Mesodermal cell (in vitro differentiated cells): ENCODE measurements at regions not wholly inside any gene's neighbourhood (a gene's known extent, or its start where the extent isn't known, plus 50 kb on each side); places are given as distances from the start of the nearest gene placed in this dataset.
"Not testable (repeated sequence)": the region's sequence is repeated elsewhere in the genome, so short reads cannot be mapped to it uniquely, and the experiment has no call there.

Source experiments
- H3K27ac ChIP-seq: 2 replicates; pipeline ENCODE4 v1.7.0; 2013; ENCODE audit warnings: mild to moderate bottlenecking, low read depth, low read length, moderate library complexity; ENCODE audit not compliant: severe bottlenecking
- H3K36me3 ChIP-seq: 2 replicates; pipeline ENCODE4 v1.7.1; 2013; ENCODE audit warnings: mild to moderate bottlenecking, low read length, moderate library complexity; ENCODE audit not compliant: control insufficient read depth, insufficient read depth
- H3K4me1 ChIP-seq: one replicate; pipeline ENCODE4 v1.7.1; 2013; ENCODE audit warnings: mild to moderate bottlenecking, low read length; ENCODE audit not compliant: insufficient read depth, control insufficient read depth, poor library complexity, severe bottlenecking
- H3K4me3 ChIP-seq: 2 replicates; pipeline ENCODE4 v1.7.0; 2013; ENCODE audit warnings: low read length, control low read depth, mild to moderate bottlenecking; ENCODE audit not compliant: insufficient read depth, poor library complexity, severe bottlenecking; ENCODE audit errors: extremely low read depth
- H3K9me3 ChIP-seq: 2 replicates; pipeline ENCODE4 v1.7.1; 2013; ENCODE audit warnings: mild to moderate bottlenecking, low read length, moderate library complexity; ENCODE audit not compliant: control insufficient read depth
- WGBS, 2 experiments: methylation state at CpG; one replicate each; pipeline ENCODE4 v1.1.5; 2013; ENCODE audit warnings: missing lambda C conversion rate in 2 of 2; ENCODE audit not compliant: insufficient coverage in 2 of 2; 5-methylcytosine and 5-hydroxymethylcytosine counted together

DNA sequence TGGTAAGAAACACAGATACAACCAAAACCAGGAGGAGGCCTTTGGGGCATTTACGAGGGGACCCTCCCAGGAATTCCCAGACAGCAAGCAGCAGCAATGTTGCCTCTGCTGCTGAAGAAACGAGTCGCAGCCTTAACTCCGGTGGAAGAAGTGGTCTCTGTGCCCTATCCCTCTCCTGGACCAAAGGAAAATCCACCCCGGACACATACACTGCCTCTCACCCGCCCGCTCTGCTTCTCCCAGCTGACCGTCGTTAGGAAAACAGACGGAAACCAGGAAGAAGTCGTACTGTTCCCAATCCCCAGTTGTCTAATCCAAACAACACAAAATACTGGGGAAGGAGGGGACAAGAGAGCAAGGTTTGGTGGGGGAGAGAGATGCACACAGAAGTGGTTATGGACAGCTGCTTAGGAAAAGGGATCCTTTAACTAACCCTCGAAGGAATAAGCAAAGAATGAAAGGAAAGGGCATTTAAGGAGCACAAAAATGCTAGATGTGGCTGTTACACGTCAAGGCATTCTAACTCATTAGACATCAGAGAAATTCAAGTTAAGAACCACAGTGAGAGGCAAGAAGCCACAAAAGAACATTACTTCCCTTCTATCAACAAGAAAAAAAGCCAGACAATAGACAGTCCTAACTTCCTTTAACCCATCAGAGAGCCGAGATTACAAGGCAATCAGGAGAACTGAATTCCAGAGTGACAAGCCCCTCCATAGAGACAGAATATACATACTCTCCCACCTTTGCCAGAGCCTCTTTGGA lies 71.9 kb downstream of the ACTL7B start:
- Histone ChIP-seq H3K4me1 (peaks cover 35% of the 10 kb centered on the region), H3K4me3 (no peak overlapping the region), H3K27ac (peak overlapping the region; percentile 60), H3K36me3 (no peaks in the 10 kb centered on the region), H3K9me3 (no peaks in the 10 kb centered on the region)
- 85 to 91% methylated on average over 4 to 9 of the region's 14 CpGs for WGBS, 2 experiments

DNA sequence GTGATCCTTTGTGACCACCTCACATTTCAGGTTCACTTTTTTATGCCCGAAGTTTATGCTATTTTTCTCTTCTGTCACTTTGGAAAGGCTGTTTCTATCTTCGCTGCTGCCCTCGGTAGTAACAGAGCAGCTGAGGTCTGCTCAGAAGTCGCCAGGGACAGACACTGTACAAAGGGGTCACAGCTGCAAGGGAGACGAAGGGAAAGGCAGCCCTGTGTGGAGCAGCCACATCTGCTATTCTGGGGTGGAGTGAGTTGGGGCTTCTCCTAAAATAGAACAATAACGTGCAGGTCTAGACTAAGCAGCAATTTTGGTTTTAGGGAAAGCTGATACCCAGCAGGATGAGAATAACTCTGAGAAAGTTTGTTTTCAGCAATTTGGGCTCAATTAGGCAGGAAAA lies 72.5 kb downstream of the ACTL7B start:
- Histone ChIP-seq H3K36me3 (no peaks in the 10 kb centered on the region), H3K4me1 (peaks cover 35% of the 10 kb centered on the region), H3K27ac (peak overlapping the region; percentile 60), H3K4me3 (no peak overlapping the region), H3K9me3 (no peaks in the 10 kb centered on the region)
- 86 to 95% methylated on average over 5 to 6 of the region's 6 CpGs for WGBS, 2 experiments

DNA sequence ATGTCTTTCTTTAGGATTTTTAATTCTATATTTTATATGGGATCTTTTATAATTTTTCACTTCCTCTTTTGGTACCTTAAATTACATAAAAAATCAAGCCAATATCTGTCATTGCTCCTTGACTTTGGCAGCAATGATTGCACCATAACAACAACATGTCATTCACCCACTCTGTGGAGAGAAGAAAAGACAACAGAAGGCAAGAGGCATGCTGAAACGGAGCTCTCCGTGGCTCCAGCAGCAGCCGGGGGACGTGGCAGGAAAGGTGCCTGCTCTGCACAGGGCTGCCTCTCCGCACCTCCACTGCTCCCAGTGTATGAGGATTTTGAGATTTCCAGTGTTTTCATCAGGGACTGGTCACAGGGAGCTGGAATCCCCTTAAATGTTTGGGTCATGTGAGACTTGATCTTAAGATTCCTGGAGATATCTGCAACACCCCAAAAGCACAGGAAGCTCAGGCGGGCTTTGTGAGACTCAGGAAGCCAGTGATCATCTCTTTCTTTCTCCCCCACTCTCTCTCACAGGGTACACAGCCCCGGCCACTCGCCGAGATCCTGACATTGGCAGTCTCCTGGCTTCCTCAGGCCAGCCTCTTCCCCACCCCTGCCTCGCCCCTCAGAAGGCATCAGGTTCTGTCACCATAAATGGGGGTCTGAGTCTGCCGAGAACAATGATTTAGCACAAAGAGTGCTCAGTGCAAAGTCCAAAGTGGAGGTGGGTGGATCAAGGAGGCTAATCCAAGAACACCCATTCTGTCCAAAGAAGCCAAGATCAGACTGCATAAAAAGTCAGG lies 74.6 kb downstream of the ACTL7B start:
- Histone ChIP-seq H3K4me1 (peaks cover 24% of the 10 kb centered on the region), H3K27ac (no peak overlapping the region), H3K36me3 (no peaks in the 10 kb centered on the region), H3K9me3 (no peaks in the 10 kb centered on the region), H3K4me3 (no peak overlapping the region)
- 71 to 79% methylated on average over 6 to 9 of the region's 11 CpGs for WGBS, 2 experiments

DNA sequence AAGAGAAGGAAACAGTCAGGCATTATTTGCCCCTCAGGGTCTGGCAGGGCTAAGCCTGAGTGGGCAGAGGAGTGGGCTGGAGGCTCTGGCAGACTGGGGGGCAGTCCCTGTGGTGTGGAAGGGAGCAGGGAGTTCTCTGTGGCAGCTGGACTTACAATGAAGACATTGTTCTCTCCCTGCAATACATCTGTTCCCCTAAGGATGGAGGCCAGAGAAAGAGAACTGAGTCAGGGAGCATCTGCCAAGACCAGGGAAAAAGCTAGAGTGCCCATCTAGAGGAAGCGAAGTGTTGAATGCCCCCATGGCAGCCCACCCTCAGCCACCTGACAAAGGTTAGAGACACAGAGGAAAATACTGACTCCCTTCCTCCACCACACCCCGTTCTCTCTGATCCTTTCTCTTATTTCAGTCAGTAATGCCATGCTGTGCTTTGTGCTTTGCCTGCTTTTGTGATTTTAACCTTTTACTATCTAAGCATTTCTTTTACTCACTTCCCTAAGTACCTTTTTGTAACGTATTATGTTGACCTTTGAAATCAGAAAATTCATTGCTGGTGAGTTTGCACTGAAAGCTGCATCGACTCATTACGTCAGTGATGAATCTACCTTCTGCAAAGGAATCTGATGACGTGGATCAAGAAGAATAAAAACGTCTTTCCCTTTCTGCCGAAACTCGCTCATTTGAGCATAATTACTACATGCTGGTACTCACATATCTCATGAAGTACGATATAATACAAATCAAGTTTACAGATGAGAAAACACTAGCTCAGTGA lies 76.0 kb downstream of the ACTL7B start:
- H3K9me3 ChIP-seq = no peaks in the 10 kb centered on the region
- no peak overlapping the region for H3K4me3 ChIP-seq
- WGBS, 2 experiments = 87 to 90% methylated on average over 9 to 10 of the region's 10 CpGs
- peaks cover 26% of the 10 kb centered on the region for H3K4me1 ChIP-seq
- H3K27ac ChIP-seq = no peak overlapping the region
- no peaks in the 10 kb centered on the region for H3K36me3 ChIP-seq

DNA sequence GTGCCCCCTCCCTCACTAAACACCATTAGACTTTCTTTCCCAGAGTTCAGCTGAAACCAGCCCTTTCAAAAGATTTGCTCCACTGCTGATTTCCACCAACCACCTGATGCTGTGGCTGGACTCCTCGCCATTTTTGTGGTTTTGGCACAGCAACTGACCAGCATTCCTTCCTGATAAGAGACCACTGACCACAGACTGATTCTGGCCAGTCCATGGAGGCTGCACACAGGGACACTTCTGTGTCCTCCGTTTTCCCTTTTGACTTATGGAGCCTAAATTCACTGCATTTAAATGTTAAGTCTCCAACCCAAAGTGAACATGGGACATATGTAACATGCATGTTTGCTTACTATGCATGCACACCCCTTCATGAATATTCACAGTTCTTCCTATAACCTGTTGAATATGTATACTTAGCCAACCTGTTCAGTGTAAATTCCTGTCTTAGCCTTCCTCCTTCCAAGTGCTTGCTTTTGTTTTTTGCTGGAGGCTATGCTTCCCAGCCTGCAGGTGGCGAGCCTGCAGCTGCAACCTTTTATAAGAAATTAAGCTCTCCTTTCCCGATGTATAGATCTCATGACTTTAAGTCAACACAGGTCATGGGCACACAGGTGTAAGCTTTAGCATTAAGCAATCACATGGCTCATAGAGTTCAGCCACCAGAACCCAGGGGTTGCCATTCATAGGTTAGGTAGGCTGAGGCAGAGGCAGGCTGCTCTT lies 78.7 kb downstream of the ACTL7B start:
- 73 to 97% methylated on average over 3 to 4 of the region's 4 CpGs for WGBS, 2 experiments
- peaks cover 11% of the 10 kb centered on the region for H3K4me1 ChIP-seq
- H3K9me3 ChIP-seq = no peaks in the 10 kb centered on the region
- H3K4me3 ChIP-seq = no peak overlapping the region
- H3K36me3 ChIP-seq = no peaks in the 10 kb centered on the region
- H3K27ac ChIP-seq = no peak overlapping the region

DNA sequence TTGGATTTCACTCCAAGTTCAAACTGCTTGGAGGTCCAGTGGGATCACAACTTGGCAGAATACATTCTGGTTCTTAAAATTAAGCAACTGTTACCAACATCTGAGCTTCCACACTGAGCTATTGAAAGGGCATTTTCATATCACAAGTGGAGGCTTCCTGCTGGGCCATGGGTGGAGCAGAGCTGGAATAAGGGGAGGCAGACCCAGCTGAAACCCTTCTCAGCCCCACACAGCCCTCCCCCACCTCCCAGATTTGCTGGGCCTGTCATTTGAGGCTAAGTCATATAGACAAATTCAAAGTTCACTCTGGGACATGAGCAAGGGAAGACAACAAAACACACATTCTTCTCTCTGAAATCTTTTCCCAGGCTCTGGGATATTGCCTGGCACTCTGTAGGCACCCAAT lies 79.9 kb downstream of the ACTL7B start:
- Histone ChIP-seq H3K27ac (no peak overlapping the region), H3K9me3 (no peaks in the 10 kb centered on the region), H3K36me3 (no peaks in the 10 kb centered on the region), H3K4me3 (no peak overlapping the region), H3K4me1 (peaks cover 6% of the 10 kb centered on the region)

DNA sequence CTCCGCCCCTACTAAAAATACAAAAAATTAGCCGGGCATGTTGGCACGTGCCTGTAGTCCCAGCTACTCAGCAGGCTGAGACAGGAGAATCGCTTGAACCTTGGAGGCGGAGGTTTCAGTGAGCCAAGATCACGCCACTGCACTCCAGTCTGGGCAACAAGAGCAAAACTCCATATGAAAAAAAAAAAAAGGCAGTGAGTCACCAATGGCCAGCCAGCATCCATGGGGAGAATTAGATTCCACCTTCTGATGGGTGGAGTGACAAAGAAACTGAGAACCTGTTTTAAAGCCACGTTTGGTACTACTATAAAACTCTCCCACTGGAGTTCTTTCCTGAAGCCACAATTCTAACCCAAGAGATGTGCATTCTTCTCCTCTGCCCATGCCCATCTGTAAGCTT lies 81.7 kb downstream of the ACTL7B start:
- H3K27ac ChIP-seq, H3K4me3 ChIP-seq, H3K36me3 ChIP-seq, H3K9me3 ChIP-seq, H3K4me1 ChIP-seq: not testable (repeated sequence)
- 91 to 95% methylated on average over 7 of the region's 7 CpGs for WGBS, 2 experiments

DNA sequence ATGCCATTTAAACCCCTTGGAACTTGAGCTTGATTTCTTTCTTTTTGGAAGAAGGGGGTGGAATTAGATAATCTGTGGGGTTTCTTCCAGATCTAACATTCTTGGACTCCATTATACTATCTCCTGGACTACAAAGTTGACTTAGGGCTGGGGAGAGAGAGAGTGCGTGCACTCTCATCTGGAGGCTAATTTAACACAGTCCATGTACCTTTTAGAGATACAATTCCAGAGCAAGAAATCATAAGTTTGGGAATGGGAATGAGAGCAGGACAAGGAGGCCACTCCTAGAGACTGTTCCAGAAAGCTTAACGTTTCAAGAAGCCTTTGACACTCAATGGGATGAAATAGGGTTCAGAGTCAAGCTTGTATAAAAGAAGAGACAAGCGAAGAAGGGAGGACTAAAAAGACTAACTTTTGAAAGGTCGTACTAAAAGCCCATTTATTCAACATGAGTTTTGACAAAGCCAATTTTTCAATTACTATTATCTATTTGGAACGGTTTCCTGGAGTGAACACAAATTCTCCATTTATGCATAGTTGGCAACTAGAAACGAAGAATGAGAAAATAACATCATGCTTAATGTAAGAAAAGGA lies 83.4 kb downstream of the ACTL7B start:
- H3K36me3 ChIP-seq = no peaks in the 10 kb centered on the region
- 89 to 94% methylated on average over 1 to 3 of the region's 6 CpGs for WGBS, 2 experiments
- H3K4me3 ChIP-seq = no peak overlapping the region
- peaks cover 6% of the 10 kb centered on the region for H3K4me1 ChIP-seq
- H3K27ac ChIP-seq = no peak overlapping the region
- H3K9me3 ChIP-seq = no peaks in the 10 kb centered on the region

DNA sequence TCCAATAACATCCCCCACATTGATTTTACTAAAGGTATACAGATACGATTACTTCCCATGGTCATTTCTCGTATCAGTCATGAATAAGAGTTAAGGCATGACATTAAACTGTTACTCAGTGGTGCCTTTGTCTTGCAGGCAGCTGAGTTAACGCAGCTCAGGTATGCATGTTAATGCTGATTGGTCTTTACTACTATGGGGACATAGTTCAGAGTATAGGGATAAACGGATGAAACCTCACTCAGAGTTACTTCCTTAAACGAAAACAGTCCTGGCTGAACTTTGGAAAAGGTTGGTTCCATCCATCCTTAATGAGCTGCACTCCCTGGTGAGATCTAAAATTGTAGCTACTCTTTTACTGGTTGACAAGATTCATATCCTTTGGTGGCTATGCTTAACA lies 87.0 kb downstream of the ACTL7B start:
- Histone ChIP-seq H3K4me1 (no peaks in the 10 kb centered on the region), H3K9me3 (no peaks in the 10 kb centered on the region), H3K4me3 (no peak overlapping the region), H3K36me3 (no peaks in the 10 kb centered on the region), H3K27ac (no peak overlapping the region)
- WGBS, 2 experiments = 85 to 86% methylated on average over 4 to 5 of the region's 5 CpGs

DNA sequence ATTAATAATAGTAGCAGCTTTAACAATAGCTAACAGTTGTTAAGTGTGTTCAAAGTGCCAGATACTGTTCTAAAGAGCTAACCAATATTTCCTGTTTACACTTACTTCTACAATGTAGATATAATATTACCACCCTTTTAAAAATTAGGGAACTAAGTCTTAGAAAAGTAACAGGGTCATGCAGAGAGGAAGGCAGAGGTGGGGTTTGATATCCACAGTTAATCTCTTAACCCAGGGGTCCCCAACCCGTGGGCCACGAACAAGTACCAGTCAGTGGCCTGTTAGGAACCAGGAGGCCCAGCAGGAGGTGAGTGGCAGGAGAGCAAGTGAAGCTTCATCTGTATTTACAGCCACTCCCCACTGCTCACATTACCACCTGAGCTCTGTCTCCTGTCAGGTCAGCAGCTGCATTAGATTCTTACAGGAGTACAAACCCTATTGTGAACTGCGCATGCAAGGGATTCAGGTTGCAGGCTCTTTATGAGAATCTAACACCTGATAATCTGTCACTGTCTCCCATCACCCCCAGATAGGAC lies 89.1 kb downstream of the ACTL7B start:
- Histone ChIP-seq H3K36me3 (no peaks in the 10 kb centered on the region), H3K4me1 (no peaks in the 10 kb centered on the region), H3K4me3 (no peak overlapping the region), H3K9me3 (no peaks in the 10 kb centered on the region), H3K27ac (no peak overlapping the region)
- WGBS, 2 experiments = 14 to 86% methylated on average over 1 to 2 of the region's 3 CpGs
